ENCODE measurements at regions not wholly inside any gene's neighbourhood (a gene's known extent, or its start where the extent isn't known, plus 50 kb on each side); places are given as distances from the start of the nearest gene placed in this dataset.

DNA sequence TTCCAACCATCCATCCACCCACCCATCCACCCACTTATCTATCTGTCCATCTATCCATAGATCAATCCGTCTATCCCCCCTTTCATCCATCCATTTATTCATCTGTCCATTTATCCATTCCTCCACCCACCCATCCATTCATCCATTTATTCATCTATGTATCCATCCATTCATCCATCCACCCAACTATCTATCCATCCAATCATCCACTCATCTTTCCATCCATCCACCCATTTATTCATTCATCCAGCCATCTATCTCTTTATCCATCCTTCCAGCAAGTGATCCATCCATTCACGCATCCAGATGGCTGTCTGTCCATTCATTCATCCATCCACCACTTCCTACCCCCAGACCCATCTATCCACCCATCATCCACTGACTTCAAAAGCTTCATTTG is 84.0 kb upstream of the CD99 start:
- TF ChIP-seq ESRRA (IDR thresholded peaks at IDR 0.05; ENCODE audit: low read length) (no peak), POLR2AphosphoS5 (IDR thresholded peaks at IDR 0.05; ENCODE audit: low read length) (no peak), TAF1 (IDR thresholded peaks at IDR 0.05; ENCODE audit: borderline replicate concordance, low read depth, low read length) (no peak), ASH2L (IDR thresholded peaks at IDR 0.05; ENCODE audit: borderline replicate concordance, low read depth) (no peak), TCF7 (IDR thresholded peaks at IDR 0.05; ENCODE audit: borderline replicate concordance) (no peak), ZNF274 (IDR thresholded peaks at IDR 0.05; ENCODE audit: insufficient read depth, insufficient read length) (no peak)
- TF ChIP-seq, protein P1, sequence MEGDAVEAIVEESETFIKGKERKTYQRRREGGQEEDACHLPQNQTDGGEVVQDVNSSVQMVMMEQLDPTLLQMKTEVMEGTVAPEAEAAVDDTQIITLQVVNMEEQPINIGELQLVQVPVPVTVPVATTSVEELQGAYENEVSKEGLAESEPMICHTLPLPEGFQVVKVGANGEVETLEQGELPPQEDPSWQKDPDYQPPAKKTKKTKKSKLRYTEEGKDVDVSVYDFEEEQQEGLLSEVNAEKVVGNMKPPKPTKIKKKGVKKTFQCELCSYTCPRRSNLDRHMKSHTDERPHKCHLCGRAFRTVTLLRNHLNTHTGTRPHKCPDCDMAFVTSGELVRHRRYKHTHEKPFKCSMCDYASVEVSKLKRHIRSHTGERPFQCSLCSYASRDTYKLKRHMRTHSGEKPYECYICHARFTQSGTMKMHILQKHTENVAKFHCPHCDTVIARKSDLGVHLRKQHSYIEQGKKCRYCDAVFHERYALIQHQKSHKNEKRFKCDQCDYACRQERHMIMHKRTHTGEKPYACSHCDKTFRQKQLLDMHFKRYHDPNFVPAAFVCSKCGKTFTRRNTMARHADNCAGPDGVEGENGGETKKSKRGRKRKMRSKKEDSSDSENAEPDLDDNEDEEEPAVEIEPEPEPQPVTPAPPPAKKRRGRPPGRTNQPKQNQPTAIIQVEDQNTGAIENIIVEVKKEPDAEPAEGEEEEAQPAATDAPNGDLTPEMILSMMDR (IDR thresholded peaks at IDR 0.05 in 2 of 3, conservative IDR thresholded peaks at IDR 0.05 in 1 of 3; ENCODE audit: control insufficient read depth in 2 of 3, extremely low read depth in 1 of 3, insufficient read depth in 1 of 3, low read depth in 3 of 3, low read length in 3 of 3), result no peak
- TF ChIP-seq, protein P2, sequence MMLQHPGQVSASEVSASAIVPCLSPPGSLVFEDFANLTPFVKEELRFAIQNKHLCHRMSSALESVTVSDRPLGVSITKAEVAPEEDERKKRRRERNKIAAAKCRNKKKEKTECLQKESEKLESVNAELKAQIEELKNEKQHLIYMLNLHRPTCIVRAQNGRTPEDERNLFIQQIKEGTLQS (IDR thresholded peaks at IDR 0.05; ENCODE audit: borderline replicate concordance, extremely low read depth, low read depth, low read length), result no peak
- TF ChIP-seq, protein P3, sequence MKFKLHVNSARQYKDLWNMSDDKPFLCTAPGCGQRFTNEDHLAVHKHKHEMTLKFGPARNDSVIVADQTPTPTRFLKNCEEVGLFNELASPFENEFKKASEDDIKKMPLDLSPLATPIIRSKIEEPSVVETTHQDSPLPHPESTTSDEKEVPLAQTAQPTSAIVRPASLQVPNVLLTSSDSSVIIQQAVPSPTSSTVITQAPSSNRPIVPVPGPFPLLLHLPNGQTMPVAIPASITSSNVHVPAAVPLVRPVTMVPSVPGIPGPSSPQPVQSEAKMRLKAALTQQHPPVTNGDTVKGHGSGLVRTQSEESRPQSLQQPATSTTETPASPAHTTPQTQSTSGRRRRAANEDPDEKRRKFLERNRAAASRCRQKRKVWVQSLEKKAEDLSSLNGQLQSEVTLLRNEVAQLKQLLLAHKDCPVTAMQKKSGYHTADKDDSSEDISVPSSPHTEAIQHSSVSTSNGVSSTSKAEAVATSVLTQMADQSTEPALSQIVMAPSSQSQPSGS (IDR thresholded peaks at IDR 0.05; ENCODE audit: low read length), result no peak

Data from GM12878 (cell line).